Gastrocnemius medialis (tissue), 4 donors: ENCODE measurements at regions not wholly inside any gene's neighbourhood (a gene's known extent, or its start where the extent isn't known, plus 50 kb on each side); places are given as distances from the start of the nearest gene placed in this dataset.

Experiments
- POLR2A ChIP-seq, 2 donors: fragments of 450-650 bp; IDR thresholded peaks; one replicate each; pipeline ENCODE4 v1.6.1; 2017; ENCODE audit warnings: antibody characterized with exemption in 2 of 2, mild to moderate bottlenecking in 2 of 2, moderate library complexity in 2 of 2
- TF ChIP-seq, protein P1 (sequence below), 5 experiments: fragments of 450-650 bp in 3 of 5; fragments of 200-600 bp in 2 of 5; sonication (generic) in 2 of 5; IDR thresholded peaks in 4 of 5; conservative IDR thresholded peaks in 1 of 5; 1 replicate in 4 of 5; 2 replicates in 1 of 5; pipeline ENCODE4 v1.5.1; 2016 to 2019; ENCODE audit warnings: antibody characterized with exemption in 5 of 5, mild to moderate bottlenecking in 3 of 5, moderate library complexity in 3 of 5

DNA sequence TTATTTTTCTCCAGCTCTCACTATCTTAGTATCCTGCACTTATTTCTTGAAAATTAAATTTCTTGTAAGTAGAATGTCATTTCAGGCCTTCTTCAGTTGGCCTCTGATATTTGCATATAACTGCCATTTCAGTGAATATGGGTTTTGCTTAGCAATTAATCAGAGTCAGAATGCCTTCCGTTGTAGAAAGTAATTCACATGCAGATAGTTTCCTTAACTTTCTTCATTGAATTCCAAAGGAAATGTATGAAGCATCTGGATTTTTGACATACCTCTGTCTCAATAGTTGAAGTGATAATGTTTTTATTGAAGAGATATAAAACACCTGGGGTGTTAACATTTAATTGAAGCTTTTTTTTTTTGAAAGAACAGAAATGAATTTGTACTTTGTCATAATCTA, 914.1 kb upstream of the NXPH2 start:
- TF ChIP-seq POLR2A (IDR thresholded peaks at IDR 0.05) = no peak
- TF ChIP-seq, protein P1, sequence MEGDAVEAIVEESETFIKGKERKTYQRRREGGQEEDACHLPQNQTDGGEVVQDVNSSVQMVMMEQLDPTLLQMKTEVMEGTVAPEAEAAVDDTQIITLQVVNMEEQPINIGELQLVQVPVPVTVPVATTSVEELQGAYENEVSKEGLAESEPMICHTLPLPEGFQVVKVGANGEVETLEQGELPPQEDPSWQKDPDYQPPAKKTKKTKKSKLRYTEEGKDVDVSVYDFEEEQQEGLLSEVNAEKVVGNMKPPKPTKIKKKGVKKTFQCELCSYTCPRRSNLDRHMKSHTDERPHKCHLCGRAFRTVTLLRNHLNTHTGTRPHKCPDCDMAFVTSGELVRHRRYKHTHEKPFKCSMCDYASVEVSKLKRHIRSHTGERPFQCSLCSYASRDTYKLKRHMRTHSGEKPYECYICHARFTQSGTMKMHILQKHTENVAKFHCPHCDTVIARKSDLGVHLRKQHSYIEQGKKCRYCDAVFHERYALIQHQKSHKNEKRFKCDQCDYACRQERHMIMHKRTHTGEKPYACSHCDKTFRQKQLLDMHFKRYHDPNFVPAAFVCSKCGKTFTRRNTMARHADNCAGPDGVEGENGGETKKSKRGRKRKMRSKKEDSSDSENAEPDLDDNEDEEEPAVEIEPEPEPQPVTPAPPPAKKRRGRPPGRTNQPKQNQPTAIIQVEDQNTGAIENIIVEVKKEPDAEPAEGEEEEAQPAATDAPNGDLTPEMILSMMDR (IDR thresholded peaks at IDR 0.05 in 4 of 5, conservative IDR thresholded peaks at IDR 0.05 in 1 of 5) = no peak
